ENCODE measurements at regions not wholly inside any gene's neighbourhood (a gene's known extent, or its start where the extent isn't known, plus 50 kb on each side); places are given as distances from the start of the nearest gene placed in this dataset.
A peak's percentile ranks its signal among the peaks of the same experiment; 100 is the strongest.

DNA sequence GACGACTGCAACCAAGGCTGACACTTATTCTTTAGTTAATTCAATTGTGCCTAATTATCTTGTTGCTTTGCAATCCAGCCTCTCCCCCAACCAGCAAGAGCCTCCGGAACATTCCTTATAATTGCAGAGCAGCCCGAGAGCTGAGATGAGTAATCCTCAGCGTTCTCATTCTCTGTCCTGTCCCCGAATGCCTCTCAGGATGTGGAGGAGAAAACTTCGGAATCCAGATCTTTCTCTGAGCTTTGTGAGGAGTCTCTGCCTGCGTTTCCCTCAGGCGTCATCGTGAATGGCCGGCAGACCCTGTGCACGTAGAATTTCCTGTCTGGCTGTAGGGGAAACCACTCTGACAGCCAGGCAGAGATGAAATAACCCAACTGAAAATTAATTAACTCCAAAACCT is 160.5 kb upstream of the DIO3 start:
- no peaks in the 10 kb centered on the region for H3K36me3 Mint-ChIP-seq
- ATAC-seq (no peak), DNase-seq (no peak)
- POLR2A ChIA-PET = no interaction called here
- H3K9me3 Mint-ChIP-seq = no peaks in the 10 kb centered on the region
- H3K4me1 Mint-ChIP-seq = peaks cover 3 to 10% (median 5%) of the 10 kb centered on the region in 4 donors
- no peak overlapping the region for H3K27ac Mint-ChIP-seq
- peak overlapping the region in 2 of 10 donors; percentile 29 to 31 for H3K4me3 Mint-ChIP-seq
- H3K27me3 Mint-ChIP-seq = peaks cover 19 to 76% (median 42%) of the 10 kb centered on the region in 5 donors

DNA sequence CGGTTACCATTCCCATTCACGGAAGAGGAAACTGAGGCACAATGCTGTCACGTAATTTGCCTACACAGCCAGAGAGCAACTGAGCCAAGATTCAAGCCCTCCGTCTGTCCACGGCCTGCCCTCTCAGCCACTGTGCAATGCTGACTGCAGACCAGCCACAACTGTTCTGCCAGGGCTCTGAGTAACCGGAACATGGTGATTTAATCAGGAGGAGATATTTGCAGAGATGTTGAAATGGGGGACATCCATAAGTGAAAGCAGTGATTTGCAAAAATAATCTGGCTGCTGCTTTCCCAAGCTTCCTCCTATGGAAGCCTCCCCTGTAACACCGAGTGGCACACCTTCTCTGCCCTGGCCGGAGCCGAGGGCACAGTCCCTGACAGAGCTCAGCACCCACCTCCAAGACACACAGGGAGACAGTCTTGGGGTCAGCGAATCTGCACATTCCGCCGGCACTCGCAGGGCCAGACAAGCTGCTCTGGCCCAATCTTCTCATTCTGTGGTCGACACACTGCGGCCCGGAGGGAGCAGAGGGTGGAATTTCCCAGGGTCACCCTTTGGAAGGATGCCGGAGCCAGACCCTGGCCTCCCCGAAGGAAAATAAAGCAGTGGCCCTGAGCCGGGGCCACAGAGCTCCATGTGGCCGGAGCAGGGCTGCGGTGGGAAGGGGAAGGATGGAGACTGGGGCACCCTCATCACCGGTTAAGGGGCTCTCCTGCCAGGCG is 158.2 kb upstream of the DIO3 start:
- POLR2A ChIA-PET = no interaction called here

DNA sequence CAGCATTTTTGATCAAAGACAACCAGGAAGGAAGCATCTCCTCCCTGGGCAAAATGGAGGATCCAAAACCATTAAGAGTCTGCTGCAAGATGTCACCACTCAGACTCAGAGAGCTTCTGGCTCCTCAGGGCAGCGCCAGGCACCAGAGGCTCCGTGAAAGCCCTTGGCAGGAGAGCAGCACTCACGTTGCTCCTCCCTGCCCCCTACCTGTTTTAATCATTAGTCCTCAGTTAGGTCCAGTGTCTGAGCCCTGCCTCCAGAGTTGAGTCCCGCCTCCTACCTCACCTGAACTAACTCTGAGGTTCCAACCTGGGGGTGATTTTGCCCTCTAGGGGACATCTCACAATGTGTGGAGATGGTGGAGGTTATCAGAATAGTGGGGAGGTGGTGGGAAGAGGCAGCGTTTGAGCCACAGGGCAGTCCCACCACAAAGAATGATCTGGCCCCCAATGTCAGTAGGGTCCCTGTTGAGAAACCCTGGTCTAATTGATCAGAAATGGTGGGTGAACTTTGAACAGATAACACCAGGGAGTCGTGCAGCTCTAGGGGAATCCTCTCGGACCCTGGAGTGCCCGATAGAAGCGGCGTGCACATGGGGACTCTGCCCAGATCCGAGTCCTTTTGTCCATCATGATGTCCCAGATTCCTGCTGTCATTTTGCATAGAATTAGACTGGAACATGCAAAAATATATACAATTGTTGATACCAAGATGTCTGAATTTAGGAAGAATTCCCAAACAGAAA is 156.7 kb upstream of the DIO3 start:
- Mint-ChIP-seq H3K27me3 (peaks cover 23 to 98% (median 52%) of the 10 kb centered on the region in 5 donors), H3K9me3 (no peaks in the 10 kb centered on the region), H3K27ac (no peak overlapping the region), H3K36me3 (no peaks in the 10 kb centered on the region), H3K4me1 (peaks cover 3 to 10% (median 5%) of the 10 kb centered on the region in 4 donors), H3K4me3 (no peak overlapping the region)
- DNase-seq (no peak), ATAC-seq (no peak)
- POLR2A ChIA-PET = no interaction called here

More for the DNA sequence above, 158.2 kb upstream of the DIO3 start:
- Mint-ChIP-seq H3K27ac (no peak overlapping the region), H3K9me3 (no peaks in the 10 kb centered on the region), H3K36me3 (no peaks in the 10 kb centered on the region), H3K4me1 (peaks cover 3 to 10% (median 5%) of the 10 kb centered on the region in 4 donors), H3K27me3 (peaks cover 25 to 98% (median 47%) of the 10 kb centered on the region in 5 donors), H3K4me3 (no peak overlapping the region)
- ATAC-seq (no peak), DNase-seq (no peak)

DNA sequence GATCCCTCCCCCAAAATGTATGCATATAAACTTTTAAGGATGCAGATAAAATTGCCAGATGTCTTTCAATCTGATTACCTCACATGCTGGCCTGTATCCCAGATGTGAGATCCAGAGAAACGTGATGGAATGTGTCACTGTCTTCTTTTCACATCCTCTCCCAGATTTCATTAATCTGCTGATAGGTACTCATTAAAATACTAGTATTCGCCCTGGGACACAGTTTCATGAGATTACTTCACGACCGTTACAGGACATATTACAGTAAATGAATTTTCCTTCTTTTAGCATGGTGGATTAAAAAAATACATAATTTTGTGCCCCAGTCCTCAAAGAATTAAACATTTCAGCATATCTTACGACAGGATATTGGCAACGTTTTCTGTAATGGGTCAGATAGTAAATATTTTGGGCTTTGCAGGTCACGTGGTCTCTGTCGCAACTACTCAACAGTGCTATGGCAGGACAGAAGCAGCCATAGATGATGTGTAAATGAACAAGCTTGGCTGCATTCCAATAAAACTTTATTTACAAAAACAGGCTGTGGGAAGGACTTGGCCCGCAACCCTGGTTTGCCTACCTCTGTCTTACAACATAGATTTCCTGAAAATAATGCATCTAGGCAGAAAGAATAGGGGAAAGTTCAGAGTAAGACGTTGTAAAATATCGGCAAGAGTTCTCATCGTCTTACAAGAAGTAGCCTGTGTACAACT is 156.0 kb upstream of the DIO3 start:
- no peak overlapping the region for H3K27ac Mint-ChIP-seq
- no peak for DNase-seq
- H3K27me3 Mint-ChIP-seq = peaks cover 23 to 91% (median 49%) of the 10 kb centered on the region in 5 donors
- no peak for ATAC-seq
- POLR2A ChIA-PET = no interaction called here
- no peaks in the 10 kb centered on the region for H3K9me3 Mint-ChIP-seq
- H3K36me3 Mint-ChIP-seq = no peaks in the 10 kb centered on the region
- H3K4me3 Mint-ChIP-seq = no peak overlapping the region
- H3K4me1 Mint-ChIP-seq = peaks cover 6 to 10% (median 8%) of the 10 kb centered on the region in 4 donors

DNA sequence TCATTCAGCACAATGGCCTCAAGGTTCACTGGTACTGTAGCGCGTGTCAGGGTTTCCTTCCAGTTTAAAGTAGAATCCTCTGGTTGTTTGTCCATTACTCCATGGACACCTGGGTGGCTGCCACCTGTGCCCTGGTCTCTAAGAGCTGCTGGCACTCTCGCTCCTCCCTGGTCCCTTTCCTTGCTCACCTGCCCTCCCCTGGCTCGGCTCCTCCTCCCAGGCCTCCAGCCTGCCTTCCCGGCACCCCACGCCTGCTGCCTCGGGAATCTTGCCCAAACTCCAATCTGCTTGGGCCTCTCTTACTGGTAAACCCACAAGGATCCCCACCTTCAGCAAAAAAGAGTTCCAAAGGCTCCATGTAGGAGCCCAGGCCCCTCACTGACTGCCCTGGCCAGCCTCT is 154.4 kb upstream of the DIO3 start:
- Mint-ChIP-seq H3K36me3 (no peaks in the 10 kb centered on the region), H3K9me3 (no peaks in the 10 kb centered on the region), H3K4me3 (no peak overlapping the region), H3K27ac (no peak overlapping the region), H3K4me1 (peaks cover 0 to 5% (median 3%) of the 10 kb centered on the region in 4 donors), H3K27me3 (peaks cover 17 to 82% (median 42%) of the 10 kb centered on the region in 5 donors)
- DNase-seq = no peak
- ATAC-seq = no peak
- POLR2A ChIA-PET = no interaction called here

DNA sequence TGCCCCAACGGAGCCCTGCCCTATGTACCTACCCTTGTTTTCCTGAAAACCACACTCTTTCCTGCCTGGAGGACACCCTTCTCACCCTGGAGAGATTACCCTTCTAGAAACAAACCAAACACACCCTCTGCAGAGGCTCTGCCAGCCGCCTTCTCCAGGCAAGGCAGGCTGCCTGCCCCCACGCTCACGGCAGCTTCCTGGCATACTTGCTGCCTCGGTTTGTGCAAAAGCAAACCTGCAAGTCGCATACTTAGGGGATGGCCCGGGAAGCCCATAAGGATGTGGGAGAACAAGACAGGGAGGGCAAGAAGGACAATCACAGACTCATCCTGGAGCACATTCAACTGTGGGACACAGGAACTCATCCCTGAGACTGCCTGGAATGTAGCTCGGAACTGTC is 154.0 kb upstream of the DIO3 start:
- POLR2A ChIA-PET = no interaction called here
- DNase-seq (no peak), ATAC-seq (no peak)
- H3K27me3 Mint-ChIP-seq = peaks cover 18 to 82% (median 41%) of the 10 kb centered on the region in 5 donors
- no peaks in the 10 kb centered on the region for H3K9me3 Mint-ChIP-seq
- no peak overlapping the region for H3K4me3 Mint-ChIP-seq
- no peak overlapping the region for H3K27ac Mint-ChIP-seq
- no peaks in the 10 kb centered on the region for H3K36me3 Mint-ChIP-seq
- peaks cover 0 to 5% (median 3%) of the 10 kb centered on the region in 4 donors for H3K4me1 Mint-ChIP-seq

DNA sequence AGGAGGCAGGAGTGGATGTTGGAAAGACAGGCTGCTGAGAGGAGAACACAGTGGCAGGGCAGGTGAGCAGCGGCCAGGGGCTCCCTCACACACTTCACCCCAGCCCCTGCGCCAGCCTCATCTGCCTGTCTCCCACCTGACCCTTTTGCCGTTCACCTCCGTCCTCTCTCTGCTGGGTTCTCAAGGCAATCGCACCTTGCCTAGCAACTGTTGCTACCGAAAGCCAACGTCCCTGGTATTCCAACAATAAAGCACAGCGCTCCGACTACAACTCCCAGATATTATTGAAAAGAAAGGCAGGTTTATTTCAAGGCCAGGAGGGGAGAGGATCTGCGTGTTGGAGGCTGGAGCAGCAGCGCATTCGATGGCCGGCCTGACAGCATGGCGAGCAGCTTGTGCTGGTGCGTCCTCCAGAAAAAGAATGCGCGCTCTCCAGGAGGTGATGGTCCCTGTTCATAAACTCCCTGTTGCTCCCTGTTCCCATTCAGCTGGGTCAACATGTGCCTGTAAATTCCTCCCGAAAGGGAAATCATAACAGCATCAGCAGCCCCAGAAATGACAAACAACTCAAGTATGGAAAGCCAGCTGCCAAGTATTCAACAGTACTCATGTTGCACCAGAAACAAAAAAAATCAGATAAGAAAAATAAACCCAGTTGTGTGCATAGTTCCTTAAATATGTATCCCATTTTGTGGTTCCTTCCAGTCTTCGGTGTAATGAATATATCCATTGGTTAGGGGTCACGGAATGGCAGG is 153.0 kb upstream of the DIO3 start:
- Mint-ChIP-seq H3K4me1 (peaks cover 0 to 5% (median 3%) of the 10 kb centered on the region in 4 donors), H3K9me3 (no peaks in the 10 kb centered on the region), H3K27me3 (peaks cover 17 to 82% (median 34%) of the 10 kb centered on the region in 5 donors), H3K27ac (no peak overlapping the region), H3K4me3 (no peak overlapping the region), H3K36me3 (no peaks in the 10 kb centered on the region)
- DNase-seq (no peak), ATAC-seq (no peak)
- POLR2A ChIA-PET = no interaction called here

DNA sequence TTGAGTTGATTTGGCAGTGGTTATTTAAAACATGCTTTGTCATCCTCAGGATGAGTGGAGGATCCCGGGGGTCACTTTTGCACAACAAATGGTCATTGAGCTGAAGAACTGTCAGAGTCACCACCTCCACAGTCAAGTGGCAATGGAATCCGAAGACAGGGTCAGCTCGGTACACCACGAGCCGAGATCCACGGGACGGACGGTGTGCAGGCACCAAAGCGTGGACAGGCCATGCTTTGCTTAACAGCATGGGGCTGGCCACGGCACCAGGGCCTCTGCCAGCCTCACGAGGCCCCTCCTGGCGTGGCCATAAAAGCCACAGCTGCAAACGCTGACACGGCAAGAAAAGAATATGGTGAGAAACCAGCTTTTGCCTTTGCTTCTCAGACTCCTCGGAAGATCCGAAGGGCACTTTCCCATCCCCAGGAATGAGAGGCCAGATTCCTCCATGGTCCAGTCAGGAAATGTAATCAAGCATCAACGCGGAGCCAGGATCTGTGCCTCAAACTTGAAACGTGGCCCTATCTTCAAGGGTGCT is 152.2 kb upstream of the DIO3 start:
- POLR2A ChIA-PET = no interaction called here
- ATAC-seq = no peak

DNA sequence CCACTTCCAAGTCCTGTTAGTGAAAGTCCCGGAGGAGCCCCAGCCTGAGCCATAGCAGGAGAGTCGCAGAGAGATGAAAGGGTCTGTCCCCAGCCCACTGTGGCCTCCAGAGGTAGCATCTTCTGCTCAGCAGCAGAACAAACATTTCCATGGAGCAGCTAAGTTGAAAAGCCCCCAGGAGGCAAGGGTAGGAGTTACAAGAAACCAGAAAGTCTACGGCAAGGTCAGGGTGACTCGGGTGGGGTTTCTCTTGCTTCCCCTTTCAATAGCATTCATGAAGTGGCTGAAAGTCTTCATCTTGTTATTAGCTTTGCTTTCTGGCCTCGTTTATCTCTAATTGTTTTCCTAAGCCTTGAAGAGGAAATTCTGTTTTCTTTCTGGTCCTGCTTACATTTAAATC is 151.2 kb upstream of the DIO3 start:
- H3K4me1 Mint-ChIP-seq = peaks cover 0 to 5% (median 3%) of the 10 kb centered on the region in 4 donors
- H3K27me3 Mint-ChIP-seq = peaks cover 24 to 82% (median 34%) of the 10 kb centered on the region in 5 donors
- POLR2A ChIA-PET = no interaction called here
- ATAC-seq (no peak), DNase-seq (no peak)
- no peak overlapping the region for H3K4me3 Mint-ChIP-seq
- no peaks in the 10 kb centered on the region for H3K36me3 Mint-ChIP-seq
- H3K27ac Mint-ChIP-seq = no peak overlapping the region
- H3K9me3 Mint-ChIP-seq = no peaks in the 10 kb centered on the region

More for the DNA sequence above, 152.2 kb upstream of the DIO3 start:
- H3K36me3 Mint-ChIP-seq = no peaks in the 10 kb centered on the region
- no peak overlapping the region for H3K4me3 Mint-ChIP-seq
- no peak overlapping the region for H3K27ac Mint-ChIP-seq
- H3K4me1 Mint-ChIP-seq = peaks cover 0 to 5% (median 3%) of the 10 kb centered on the region in 4 donors
- no peaks in the 10 kb centered on the region for H3K9me3 Mint-ChIP-seq
- DNase-seq = no peak
- H3K27me3 Mint-ChIP-seq = peaks cover 19 to 82% (median 32%) of the 10 kb centered on the region in 5 donors

DNA sequence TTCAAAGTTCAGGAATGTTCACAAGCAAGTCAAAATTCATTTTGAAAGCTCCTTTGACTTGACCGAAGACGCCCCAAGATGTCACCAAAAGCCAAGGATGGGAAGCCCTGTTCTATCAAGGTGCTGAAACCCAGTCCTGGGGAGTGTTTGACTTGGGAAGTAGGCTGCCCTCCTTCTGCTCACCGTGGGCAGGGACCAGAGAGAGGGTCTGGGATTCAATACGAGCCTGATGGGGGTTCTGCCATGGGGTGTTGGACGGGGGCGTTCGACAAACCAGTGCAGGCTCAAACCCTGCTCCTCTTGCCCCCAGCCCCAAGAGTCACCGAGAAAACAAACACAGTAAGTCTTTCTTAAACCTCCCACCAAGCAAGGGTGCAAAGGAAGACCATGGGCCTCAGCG is 150.1 kb upstream of the DIO3 start:
- Mint-ChIP-seq H3K27ac (peak overlapping the region in 1 of 10 donors; percentile 15), H3K9me3 (no peaks in the 10 kb centered on the region)

DNA sequence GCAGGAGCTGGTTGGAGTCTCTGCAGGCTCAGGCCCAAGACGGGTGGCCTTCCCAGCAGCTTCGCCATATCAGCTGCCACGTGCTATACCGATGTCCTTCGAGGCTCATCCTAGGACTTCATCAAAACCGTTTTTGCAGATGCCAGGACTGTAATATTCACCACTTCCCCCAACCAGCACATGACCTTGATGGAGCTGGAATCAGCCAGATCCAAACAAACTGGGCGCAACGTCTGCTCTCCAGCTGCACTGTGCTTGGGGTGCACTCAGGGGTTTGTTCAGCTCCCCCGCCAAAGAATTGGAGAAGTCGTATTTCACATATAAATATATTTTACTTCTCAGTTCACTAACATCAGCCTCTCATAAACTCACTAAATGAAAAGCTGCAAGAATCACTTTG is 149.5 kb upstream of the DIO3 start:
- Mint-ChIP-seq H3K27me3 (peaks cover 28 to 81% (median 42%) of the 10 kb centered on the region in 5 donors), H3K4me1 (peaks cover 0 to 5% (median 3%) of the 10 kb centered on the region in 4 donors), H3K36me3 (no peaks in the 10 kb centered on the region), H3K4me3 (no peak overlapping the region), H3K27ac (no peak overlapping the region), H3K9me3 (no peaks in the 10 kb centered on the region)
- no peak for ATAC-seq
- DNase-seq = no peak
- POLR2A ChIA-PET = no interaction called here

More for the DNA sequence above, 150.1 kb upstream of the DIO3 start:
- peaks cover 26 to 81% (median 38%) of the 10 kb centered on the region in 5 donors for H3K27me3 Mint-ChIP-seq
- DNase-seq (no peak), ATAC-seq (no peak)
- H3K4me1 Mint-ChIP-seq = peaks cover 0 to 5% (median 3%) of the 10 kb centered on the region in 4 donors
- no peaks in the 10 kb centered on the region for H3K36me3 Mint-ChIP-seq
- POLR2A ChIA-PET = no interaction called here
- no peak overlapping the region for H3K4me3 Mint-ChIP-seq

DNA sequence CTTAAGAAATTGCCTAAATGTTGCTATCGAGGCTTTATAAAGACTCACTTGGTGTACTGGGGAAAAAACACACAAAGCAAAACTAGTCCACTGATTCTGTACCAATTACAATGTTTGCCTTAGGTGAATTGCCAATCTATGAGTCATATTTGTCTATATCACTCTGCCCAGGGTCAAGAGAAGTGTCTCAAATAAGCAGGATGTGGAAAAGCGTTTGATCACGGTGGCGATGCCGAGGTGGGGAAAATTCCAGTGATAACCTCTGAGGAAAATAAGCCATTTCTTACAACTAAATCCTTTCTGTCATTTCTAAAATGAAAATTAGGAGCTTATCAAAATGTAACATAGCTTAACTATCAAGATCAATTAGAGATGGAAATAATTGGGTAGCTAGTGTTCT is 148.6 kb upstream of the DIO3 start:
- H3K27me3 Mint-ChIP-seq = peaks cover 26 to 79% (median 40%) of the 10 kb centered on the region in 5 donors
- no peak for DNase-seq
- H3K4me1 Mint-ChIP-seq = peaks cover 0 to 5% (median 3%) of the 10 kb centered on the region in 4 donors
- H3K9me3 Mint-ChIP-seq = peaks cover 0 to 2% (median 0%) of the 10 kb centered on the region in 9 donors
- H3K27ac Mint-ChIP-seq = no peak overlapping the region
- no peak for ATAC-seq
- peaks cover 0 to 2% (median 2%) of the 10 kb centered on the region in 3 donors for H3K36me3 Mint-ChIP-seq
- POLR2A ChIA-PET = no interaction called here
- H3K4me3 Mint-ChIP-seq = no peak overlapping the region

Data from naive thymus-derived CD8-positive, alpha-beta T cell (primary cell).